GM10248 (cell line): ENCODE measurements at regions not wholly inside any gene's neighbourhood (a gene's known extent, or its start where the extent isn't known, plus 50 kb on each side); places are given as distances from the start of the nearest gene placed in this dataset.

ENCODE experiments used
- CTCF ChIA-PET: fragments of 300-600 bp; sonication (Branson Sonifier 250); formaldehyde crosslinking; extraction: SDS; loops from one replicate; lab custom pipeline; 2021; ENCODE audit warnings: antibody characterized with exemption; lab: Yijun Ruan, JAX
- POLR2A ChIA-PET: fragments of 350-650 bp; sonication (Branson Sonifier 250); formaldehyde crosslinking; extraction: SDS; loops from one replicate; lab custom pipeline; 2020; ENCODE audit warnings: antibody characterized with exemption; lab: Yijun Ruan, JAX
- DNase-seq: peaks from one replicate; pipeline ENCODE4 v3.0.0; 2012; ENCODE audit errors: extremely low spot score
- CTCF ChIP-seq: IDR thresholded peaks from 2 replicates; pipeline ENCODE4 v1.5.1; 2012; ENCODE audit warnings: mild to moderate bottlenecking, low read depth; ENCODE audit errors: extremely low read depth, missing control alignments, control extremely low read depth

- TF ChIP-seq CTCF = no peak
- POLR2A ChIA-PET = no interaction called here
- CTCF ChIA-PET = no interaction called here
- DNase-seq = no peak
Observed at GRCh38 chr16:86632206-86632605, 53.9 kb downstream of the FOXL1 start.

GRCh38 chr16:86632944-86633343 lies 54.6 kb downstream of the FOXL1 start:
- POLR2A ChIA-PET = no interaction called here
- no peak for TF ChIP-seq CTCF
- CTCF ChIA-PET = no interaction called here
- no peak for DNase-seq

GRCh38 chr16:86634292-86634691 lies 55.9 kb downstream of the FOXL1 start:
- CTCF ChIA-PET = interaction anchor here (1.2 kb wide), 1 partner anchor 9 kb away, joined by 3 read pairs; no protein-coding TSS in a partner anchor
- no peak for DNase-seq
- POLR2A ChIA-PET = no interaction called here
- no peak for TF ChIP-seq CTCF

GRCh38 chr16:86635176-86635876 lies 57.0 kb downstream of the FOXL1 start:
- no peak for DNase-seq
- ChIA-PET POLR2A (no interaction called here), CTCF (no interaction called here)
- no peak for TF ChIP-seq CTCF

- ChIA-PET CTCF (no interaction called here), POLR2A (no interaction called here)
- TF ChIP-seq CTCF = no peak
- DNase-seq = no peak
Observed at GRCh38 chr16:86635926-86636325, 57.6 kb downstream of the FOXL1 start.

DNA sequence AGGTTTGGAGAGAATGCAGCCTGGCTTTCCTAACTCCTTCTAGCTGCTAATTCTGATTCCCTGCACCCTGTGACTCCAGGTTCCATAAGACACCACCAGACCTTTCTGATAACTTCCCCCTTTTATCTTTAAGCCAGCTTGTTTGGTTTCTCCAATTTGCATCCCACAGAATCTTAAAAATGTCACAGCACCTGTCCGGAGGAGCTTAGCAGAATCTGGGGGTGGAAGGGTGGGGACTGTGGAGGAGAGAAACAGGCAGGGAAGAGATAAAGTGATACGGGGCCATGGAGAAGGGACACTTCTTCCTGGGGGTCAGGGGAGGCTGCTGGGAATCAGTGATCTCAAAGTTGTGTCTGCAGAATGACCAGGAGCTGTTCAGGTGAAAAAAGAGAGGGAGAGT lies 59.4 kb downstream of the FOXL1 start:
- POLR2A ChIA-PET = no interaction called here
- CTCF ChIA-PET = no interaction called here
- DNase-seq = no peak
- no peak for TF ChIP-seq CTCF
